ENCODE measurements at regions not wholly inside any gene's neighbourhood (a gene's known extent, or its start where the extent isn't known, plus 50 kb on each side); places are given as distances from the start of the nearest gene placed in this dataset.
"Not testable (repeated sequence)": the region's sequence is repeated elsewhere in the genome, so short reads cannot be mapped to it uniquely, and the experiment has no call there.

- H3K27ac ChIP-seq = no peak overlapping the region
- Mint-ChIP-seq H3K27me3 (ENCODE audit: insufficient read depth, low read depth) (peaks cover 9% of the 10 kb centered on the region), H3K36me3 (no peaks in the 10 kb centered on the region), H3K4me3 (no peak overlapping the region), H3K9me3 (peaks cover 9% of the 10 kb centered on the region), H3K4me1 (peaks cover 6% of the 10 kb centered on the region), H3K27ac (no peak overlapping the region)
- TF ChIP-seq EZH2phosphoT487 (IDR thresholded peaks at IDR 0.05) (no peak), CTCF (IDR thresholded peaks at IDR 0.05) (no peak), EZH2 (IDR thresholded peaks at IDR 0.05) (no peak)
- H3K4me1 ChIP-seq = no peaks in the 10 kb centered on the region
- H2AFZ ChIP-seq (replicated peaks) = no peak overlapping the region
- no peak for DNase-seq (ENCODE audit: low spot score)
- H3K36me3 ChIP-seq = no peaks in the 10 kb centered on the region
- H3K4me3 ChIP-seq = no peak overlapping the region
- H3K4me2 ChIP-seq = no peak overlapping the region
- H4K20me1 ChIP-seq (ENCODE audit: low read depth) = no peaks in the 10 kb centered on the region
- H3K79me2 ChIP-seq (ENCODE audit: low read depth) = no peaks in the 10 kb centered on the region
- no peaks in the 10 kb centered on the region for H3K27me3 ChIP-seq
- H3F3A ChIP-seq (ENCODE audit: low read depth) = no peaks in the 10 kb centered on the region
- no peaks in the 10 kb centered on the region for H3K9me3 ChIP-seq (ENCODE audit: low read depth)
- H3K9ac ChIP-seq = no peak overlapping the region
Measured at GRCh38 chr16:88133507-88133843, 182.2 kb downstream of the BANP start.

GRCh38 chr16:88134172-88134898 is 183.1 kb downstream of the BANP start:
- not testable (repeated sequence) for H3K9ac ChIP-seq; H2AFZ ChIP-seq (replicated peaks); H3K4me1 ChIP-seq; H3K36me3 ChIP-seq; H3K27me3 Mint-ChIP-seq (ENCODE audit: insufficient read depth, low read depth); H3F3A ChIP-seq (ENCODE audit: low read depth); H3K79me2 ChIP-seq (ENCODE audit: low read depth); H3K36me3 Mint-ChIP-seq; H3K4me3 Mint-ChIP-seq; H3K4me2 ChIP-seq; H4K20me1 ChIP-seq (ENCODE audit: low read depth); H3K9me3 ChIP-seq (ENCODE audit: low read depth); H3K27ac ChIP-seq; DNase-seq (ENCODE audit: low spot score); H3K4me3 ChIP-seq; H3K4me1 Mint-ChIP-seq; H3K27me3 ChIP-seq
- Mint-ChIP-seq H3K27ac (peak overlapping the region; percentile 78), H3K9me3 (peaks cover 15% of the 10 kb centered on the region)

- not testable (repeated sequence) for H3K36me3 Mint-ChIP-seq; H3K27ac Mint-ChIP-seq; H3K4me1 Mint-ChIP-seq; H3K4me3 Mint-ChIP-seq; H3K27me3 Mint-ChIP-seq (ENCODE audit: insufficient read depth, low read depth); H3K27ac ChIP-seq; H3K4me3 ChIP-seq; H3K4me2 ChIP-seq; H3K4me1 ChIP-seq; H2AFZ ChIP-seq (replicated peaks); H3K36me3 ChIP-seq; DNase-seq (ENCODE audit: low spot score); H4K20me1 ChIP-seq (ENCODE audit: low read depth); H3K27me3 ChIP-seq; H3K79me2 ChIP-seq (ENCODE audit: low read depth); H3K9ac ChIP-seq; H3F3A ChIP-seq (ENCODE audit: low read depth); H3K9me3 ChIP-seq (ENCODE audit: low read depth)
- H3K9me3 Mint-ChIP-seq = peaks cover 20% of the 10 kb centered on the region
Measured at GRCh38 chr16:88134899-88135682, 183.9 kb downstream of the BANP start.

- not testable (repeated sequence) for H2AFZ ChIP-seq (replicated peaks); H3K4me3 ChIP-seq; H3K4me1 ChIP-seq; H3K4me2 ChIP-seq; H3K4me1 Mint-ChIP-seq; H3F3A ChIP-seq (ENCODE audit: low read depth); H3K36me3 Mint-ChIP-seq; H3K27me3 ChIP-seq; H3K79me2 ChIP-seq (ENCODE audit: low read depth); H3K4me3 Mint-ChIP-seq; H3K9ac ChIP-seq; H3K27ac ChIP-seq; DNase-seq (ENCODE audit: low spot score); H4K20me1 ChIP-seq (ENCODE audit: low read depth); H3K9me3 ChIP-seq (ENCODE audit: low read depth); H3K36me3 ChIP-seq; H3K27me3 Mint-ChIP-seq (ENCODE audit: insufficient read depth, low read depth); H3K27ac Mint-ChIP-seq
- peaks cover 22% of the 10 kb centered on the region for H3K9me3 Mint-ChIP-seq
Measured at GRCh38 chr16:88136211-88136713, 185.0 kb downstream of the BANP start.

GRCh38 chr16:88136939-88137338 is 185.7 kb downstream of the BANP start:
- not testable (repeated sequence) for H3K27ac ChIP-seq; H3K9me3 ChIP-seq (ENCODE audit: low read depth); H3K36me3 Mint-ChIP-seq; H3K4me3 ChIP-seq; H3K79me2 ChIP-seq (ENCODE audit: low read depth); DNase-seq (ENCODE audit: low spot score); H3K9ac ChIP-seq; H3K4me3 Mint-ChIP-seq; H3K4me1 ChIP-seq; H2AFZ ChIP-seq (replicated peaks); H3K27ac Mint-ChIP-seq; H3K27me3 ChIP-seq; H3K36me3 ChIP-seq; H3F3A ChIP-seq (ENCODE audit: low read depth); H3K4me1 Mint-ChIP-seq; H3K4me2 ChIP-seq; H4K20me1 ChIP-seq (ENCODE audit: low read depth); H3K27me3 Mint-ChIP-seq (ENCODE audit: insufficient read depth, low read depth)
- H3K9me3 Mint-ChIP-seq = peaks cover 22% of the 10 kb centered on the region

- H3K36me3 ChIP-seq; H3K4me1 ChIP-seq; H2AFZ ChIP-seq (replicated peaks); DNase-seq (ENCODE audit: low spot score); H3K4me3 Mint-ChIP-seq; H3K4me1 Mint-ChIP-seq; H3K27me3 ChIP-seq; H3K27me3 Mint-ChIP-seq (ENCODE audit: insufficient read depth, low read depth); H4K20me1 ChIP-seq (ENCODE audit: low read depth); H3K4me2 ChIP-seq; H3K9ac ChIP-seq; H3K36me3 Mint-ChIP-seq; H3K4me3 ChIP-seq; H3K79me2 ChIP-seq (ENCODE audit: low read depth); H3F3A ChIP-seq (ENCODE audit: low read depth); H3K9me3 ChIP-seq (ENCODE audit: low read depth); H3K27ac Mint-ChIP-seq; H3K27ac ChIP-seq: not testable (repeated sequence)
- H3K9me3 Mint-ChIP-seq = peaks cover 22% of the 10 kb centered on the region
Measured at GRCh38 chr16:88139141-88139540, 187.9 kb downstream of the BANP start.

GRCh38 chr16:88140195-88140594 is 189.0 kb downstream of the BANP start:
- not testable (repeated sequence) for H3K4me2 ChIP-seq; H3K4me3 Mint-ChIP-seq; H3K27me3 ChIP-seq; H3K36me3 ChIP-seq; H3K4me1 Mint-ChIP-seq; H4K20me1 ChIP-seq (ENCODE audit: low read depth); DNase-seq (ENCODE audit: low spot score); H3K27me3 Mint-ChIP-seq (ENCODE audit: insufficient read depth, low read depth); H3K9me3 ChIP-seq (ENCODE audit: low read depth); H3K9ac ChIP-seq; H3K27ac Mint-ChIP-seq; H3F3A ChIP-seq (ENCODE audit: low read depth); H3K4me1 ChIP-seq; H3K36me3 Mint-ChIP-seq; H3K79me2 ChIP-seq (ENCODE audit: low read depth); H3K4me3 ChIP-seq; H2AFZ ChIP-seq (replicated peaks); H3K27ac ChIP-seq
- peaks cover 22% of the 10 kb centered on the region for H3K9me3 Mint-ChIP-seq
